HepG2 (cell line): ENCODE measurements at regions not wholly inside any gene's neighbourhood (a gene's known extent, or its start where the extent isn't known, plus 50 kb on each side); places are given as distances from the start of the nearest gene placed in this dataset.

Source experiments
- CTCF ChIP-seq: sonication (generic); formaldehyde crosslinking; IDR thresholded peaks from 2 replicates; pipeline ENCODE4 v1.5.0; 2020; ENCODE audit warnings: mild to moderate bottlenecking, missing genetic modification reagents, moderate library complexity
- DPF2 ChIP-seq: sonication (generic); formaldehyde crosslinking; IDR thresholded peaks from 2 replicates; pipeline ENCODE4 v1.4.0; 2020; ENCODE audit warnings: mild to moderate bottlenecking, low read depth, missing genetic modification reagents, borderline replicate concordance
- FOXA1 ChIP-seq, 2 experiments: fragments of 450-650 bp in 1 of 2; sonication (generic) in 1 of 2; formaldehyde crosslinking in 1 of 2; IDR thresholded peaks; 2 replicates each; pipeline versions ENCODE4 v1.4.0 to v1.6.1; 2016 to 2020; ENCODE audit warnings: missing genetic modification reagents in 1 of 2
- GABPB1 ChIP-seq: IDR thresholded peaks from 2 replicates; pipeline ENCODE4 v1.6.1; 2016; ENCODE audit warnings: mild to moderate bottlenecking, missing genetic modification reagents, moderate library complexity, missing compliant biosample characterization
- GATAD2A ChIP-seq: IDR thresholded peaks from 2 replicates; pipeline ENCODE4 v1.6.1; 2016
- JUND ChIP-seq: sonication (generic); formaldehyde crosslinking; IDR thresholded peaks from 2 replicates; pipeline ENCODE4 v1.8.0; 2022; ENCODE audit warnings: mild to moderate bottlenecking, missing genetic modification reagents
- KAT7 ChIP-seq: IDR thresholded peaks from 2 replicates; pipeline ENCODE4 v1.6.1; 2018; ENCODE audit warnings: borderline replicate concordance, missing compliant biosample characterization
- MEIS1 ChIP-seq: sonication (generic); formaldehyde crosslinking; IDR thresholded peaks from 2 replicates; pipeline ENCODE4 v1.9.0; 2021; ENCODE audit warnings: mild to moderate bottlenecking, missing genetic modification reagents, moderate library complexity, borderline replicate concordance
- PRPF4 ChIP-seq: fragments of 200-400 bp; formaldehyde crosslinking; IDR thresholded peaks from 2 replicates; pipeline ENCODE4 v1.6.1; 2016; ENCODE audit warnings: low read length, low read depth; ENCODE audit not compliant: poor library complexity, severe bottlenecking
- ZEB1 ChIP-seq: IDR thresholded peaks from 2 replicates; pipeline ENCODE4 v1.6.1; 2012; ENCODE audit warnings: mild to moderate bottlenecking, low read depth, inconsistent platforms; ENCODE audit not compliant: insufficient replicate concordance
- ZNF12 ChIP-seq: sonication (generic); formaldehyde crosslinking; IDR thresholded peaks from 2 replicates; pipeline ENCODE4 v1.5.0; 2020; ENCODE audit warnings: missing genetic modification reagents
- ZNF407 ChIP-seq: sonication (generic); formaldehyde crosslinking; IDR thresholded peaks from one replicate; pipeline ENCODE4 v1.5.1; 2020; ENCODE audit warnings: mild to moderate bottlenecking, missing genetic modification reagents; ENCODE audit errors: not compliant biosample characterization
- ZNF678 ChIP-seq: sonication (generic); formaldehyde crosslinking; IDR thresholded peaks from 2 replicates; pipeline ENCODE4 v1.4.0; 2020; ENCODE audit warnings: mild to moderate bottlenecking, missing genetic modification reagents
- ZNF740 ChIP-seq: sonication (generic); formaldehyde crosslinking; IDR thresholded peaks from 2 replicates; pipeline ENCODE4 v1.4.0; 2020; ENCODE audit warnings: missing genetic modification reagents

GRCh38 chr1:208997726-208998312, 585.7 kb upstream of the CAMK1G start:
- TF ChIP-seq ZNF407 (CRISPR knock-in tag) = no peak
- no peak for TF ChIP-seq ZNF12 (CRISPR knock-in tag)
- no peak for TF ChIP-seq ZNF740 (CRISPR knock-in tag)
- no peak for TF ChIP-seq GABPB1 (CRISPR knock-in tag)
- TF ChIP-seq PRPF4 = no peak
- TF ChIP-seq GATAD2A (CRISPR knock-in tag) = no peak
- no peak for TF ChIP-seq FOXA1 (IDR thresholded peaks at IDR 0.05)
- no peak for TF ChIP-seq FOXA1 (CRISPR knock-in tag; IDR thresholded peaks at IDR 0.05)
- TF ChIP-seq JUND (CRISPR knock-in tag) = no peak
- no peak for TF ChIP-seq MEIS1 (CRISPR knock-in tag)
- no peak for TF ChIP-seq CTCF (CRISPR knock-in tag)
- no peak for TF ChIP-seq KAT7 (CRISPR knock-in tag)
- TF ChIP-seq ZNF678 (CRISPR knock-in tag) = no peak
- TF ChIP-seq DPF2 (CRISPR knock-in tag) = no peak
- TF ChIP-seq ZEB1 = no peak
